PC-3 (cell line): ENCODE measurements at regions not wholly inside any gene's neighbourhood (a gene's known extent, or its start where the extent isn't known, plus 50 kb on each side); places are given as distances from the start of the nearest gene placed in this dataset.

Experiments
- ATAC-seq: fragments of 200-7000 bp; cut with Tn5 transposase; 2 replicates; pipeline ENCODE4 v1.9.1; 2020; ENCODE audit warnings: mild to moderate bottlenecking, moderate library complexity
- BruUV-seq: library from RNA; stranded (reverse); fragments of 400-500 nt; replicated peaks from 2 replicates; lab custom pipeline; 2021; lab: Mats Ljungman, UMichigan
- CTCF ChIA-PET: fragments of 300-600 bp; sonication (Branson Sonifier 250); formaldehyde crosslinking; loops from one replicate; lab custom pipeline; 2022; ENCODE audit warnings: antibody characterized with exemption; lab: Charles Lee
- POLR2A ChIA-PET: fragments of 300-600 bp; sonication (Branson Sonifier 250); formaldehyde crosslinking; loops from one replicate; lab custom pipeline; 2022; ENCODE audit warnings: antibody characterized with exemption; ENCODE audit not compliant: unreplicated experiment; lab: Charles Lee
- DNase-seq: peaks from one replicate; pipeline ENCODE4 v3.0.0-alpha.2; 2015
- H2AFZ ChIP-seq: fragments of 300-600 bp; sonication (generic); 2 replicates; pipeline ENCODE4 v1.6.0; 2016; ENCODE audit warnings: antibody characterized with exemption, low read length
- H3F3A ChIP-seq: fragments of 300-600 bp; sonication (generic); one replicate; pipeline ENCODE4 v1.6.0; 2017; ENCODE audit warnings: antibody characterized with exemption, low read length, control low read depth, mild to moderate bottlenecking; ENCODE audit not compliant: unreplicated experiment
- H3K27ac ChIP-seq: fragments of 300-600 bp; sonication (generic); 2 replicates; pipeline ENCODE4 v1.5.1; 2016; ENCODE audit warnings: mild to moderate bottlenecking, low read length
- H3K27me3 ChIP-seq: fragments of 300-600 bp; sonication (generic); 2 replicates; pipeline ENCODE4 v1.6.1; 2016; ENCODE audit warnings: low read length, mixed read lengths
- H3K36me3 ChIP-seq: fragments of 300-600 bp; sonication (generic); 2 replicates; pipeline ENCODE4 v1.6.1; 2016; ENCODE audit warnings: low read depth, mixed run types, low read length, mixed read lengths
- H3K4me1 ChIP-seq: fragments of 300-600 bp; sonication (generic); 2 replicates; pipeline ENCODE4 v1.5.1; 2016; ENCODE audit warnings: low read length; ENCODE audit not compliant: insufficient read depth
- H3K4me2 ChIP-seq: fragments of 300-600 bp; sonication (generic); 2 replicates; pipeline ENCODE4 v1.6.0; 2016; ENCODE audit warnings: low read length
- H3K4me3 ChIP-seq: fragments of 300-600 bp; sonication (generic); 2 replicates; pipeline ENCODE4 v1.5.1; 2016; ENCODE audit warnings: mild to moderate bottlenecking, low read length, mixed read lengths
- H3K79me2 ChIP-seq: fragments of 300-600 bp; sonication (generic); 2 replicates; pipeline ENCODE4 v1.6.1; 2017; ENCODE audit warnings: low read length, mixed read lengths
- H3K9ac ChIP-seq: fragments of 300-600 bp; sonication (generic); 2 replicates; pipeline ENCODE4 v1.6.0; 2016; ENCODE audit warnings: mild to moderate bottlenecking, low read length
- H3K9me2 ChIP-seq: fragments of 300-600 bp; sonication (generic); replicated peaks from 2 replicates; pipeline ENCODE4 v1.6.1; 2016; ENCODE audit warnings: mixed run types, low read length, mixed read lengths
- H3K9me3 ChIP-seq: fragments of 300-600 bp; sonication (generic); 2 replicates; pipeline ENCODE4 v1.6.1; 2016; ENCODE audit warnings: low read length, mixed read lengths
- H4K20me1 ChIP-seq: fragments of 300-600 bp; sonication (generic); 2 replicates; pipeline ENCODE4 v1.6.1; 2016; ENCODE audit warnings: low read length, mixed read lengths
- CTCF ChIP-seq: fragments of 300-600 bp; sonication (generic); conservative IDR thresholded peaks from 2 replicates; pipeline ENCODE4 v1.5.1; 2017; ENCODE audit warnings: antibody characterized with exemption, low read depth, mild to moderate bottlenecking, low read length
- EZH2 ChIP-seq: fragments of 300-600 bp; sonication (generic); IDR thresholded peaks from one replicate; pipeline ENCODE4 v1.6.1; 2017; ENCODE audit warnings: antibody characterized with exemption, mild to moderate bottlenecking, low read length; ENCODE audit not compliant: unreplicated experiment
- EZH2phosphoT487 ChIP-seq: fragments of 300-600 bp; sonication (generic); IDR thresholded peaks from 2 replicates; pipeline ENCODE4 v1.6.1; 2018; ENCODE audit warnings: mild to moderate bottlenecking, antibody characterized with exemption, low read length, borderline replicate concordance
- intact Hi-C: fragments of 100-400 bp; cut with micrococcal nuclease; formaldehyde crosslinking; loops from 2 replicates; pipeline ENCODE4 v1.9.0; 2023

- no peak overlapping the region for H3K27ac ChIP-seq
- no peak for ATAC-seq
- H3K9me2 ChIP-seq = no peaks in the 10 kb centered on the region
- peaks cover 67% of the 10 kb centered on the region for H3K27me3 ChIP-seq
- ChIA-PET CTCF (no interaction called here), POLR2A (no interaction called here)
- no peaks in the 10 kb centered on the region for H3K79me2 ChIP-seq
- H3F3A ChIP-seq = no peaks in the 10 kb centered on the region
- H4K20me1 ChIP-seq = no peaks in the 10 kb centered on the region
- H2AFZ ChIP-seq = no peak overlapping the region
- no peak overlapping the region for H3K4me3 ChIP-seq
- intact Hi-C loops = loop anchor here (1.0 to 10.0 kb wide), 3 partner anchors 82 to 206 kb away; partner anchors contain the start of gene RASGRP1
- no peaks in the 10 kb centered on the region for H3K36me3 ChIP-seq
- H3K9me3 ChIP-seq = no peaks in the 10 kb centered on the region
- no peak overlapping the region for H3K9ac ChIP-seq
- H3K4me2 ChIP-seq = no peak overlapping the region
- H3K4me1 ChIP-seq = no peaks in the 10 kb centered on the region
- TF ChIP-seq CTCF (no peak), EZH2 (no peak), EZH2phosphoT487 (no peak)
- no TSS peak for BruUV-seq
- no peak for DNase-seq
Measured at GRCh38 chr15:38646716-38647115, 82.1 kb upstream of the RASGRP1 start.

- TF ChIP-seq CTCF (peak; percentile 69), EZH2 (no peak)
- peak; percentile 63 for DNase-seq
- Histone ChIP-seq H3K27ac (no peak overlapping the region), H3K4me1 (no peaks in the 10 kb centered on the region), H3K9me2 (no peaks in the 10 kb centered on the region), H3K4me2 (no peak overlapping the region), H3K9ac (no peak overlapping the region), H3K36me3 (no peaks in the 10 kb centered on the region), H2AFZ (no peak overlapping the region), H3F3A (no peaks in the 10 kb centered on the region), H3K27me3 (peaks cover 69% of the 10 kb centered on the region), H4K20me1 (no peaks in the 10 kb centered on the region), H3K9me3 (no peaks in the 10 kb centered on the region), H3K4me3 (no peak overlapping the region), H3K79me2 (no peaks in the 10 kb centered on the region)
- intact Hi-C loops = loop anchor here (1.0 to 10.0 kb wide), 3 partner anchors 83 to 207 kb away; partner anchors contain the start of gene RASGRP1
- ChIA-PET CTCF (interaction anchor here (0.6 to 1.0 kb wide), 4 partner anchors 16 to 652 kb away, joined by 3 to 7 read pairs (median 4); no protein-coding TSS in a partner anchor), POLR2A (interaction anchor here (0.6 kb wide), 1 partner anchor 140 kb away, joined by 6 read pairs; no protein-coding TSS in a partner anchor)
- no TSS peak for BruUV-seq
- ATAC-seq = peak; percentile 77
Measured at GRCh38 chr15:38647683-38648082, 83.1 kb upstream of the RASGRP1 start.

GRCh38 chr15:38648121-38648843, 83.7 kb upstream of the RASGRP1 start:
- Histone ChIP-seq H3F3A (no peaks in the 10 kb centered on the region), H3K4me2 (no peak overlapping the region), H3K4me3 (no peak overlapping the region), H2AFZ (no peak overlapping the region), H3K9ac (no peak overlapping the region), H3K27ac (no peak overlapping the region), H3K27me3 (peaks cover 70% of the 10 kb centered on the region), H3K79me2 (no peaks in the 10 kb centered on the region), H4K20me1 (no peaks in the 10 kb centered on the region), H3K4me1 (no peaks in the 10 kb centered on the region), H3K36me3 (no peaks in the 10 kb centered on the region), H3K9me2 (no peaks in the 10 kb centered on the region), H3K9me3 (no peaks in the 10 kb centered on the region)
- ChIA-PET POLR2A (no interaction called here), CTCF (interaction anchor here (0.6 to 1.0 kb wide), 2 partner anchors 208 to 220 kb away, joined by 3 to 7 read pairs; no protein-coding TSS in a partner anchor)
- no peak for TF ChIP-seq EZH2phosphoT487
- no peak for TF ChIP-seq EZH2
- TF ChIP-seq CTCF = no peak
- intact Hi-C loops = loop anchor here (10.0 kb wide), 2 partner anchors 83 to 173 kb away; partner anchors contain the start of gene RASGRP1
- ATAC-seq = no peak
- no TSS peak for BruUV-seq
- no peak for DNase-seq
